ENCODE measurements at regions not wholly inside any gene's neighbourhood (a gene's known extent, or its start where the extent isn't known, plus 50 kb on each side); places are given as distances from the start of the nearest gene placed in this dataset.

- no peak overlapping the region for H3K4me3 ChIP-seq (ENCODE audit: low read length)
- no peaks in the 10 kb centered on the region for H3K36me3 ChIP-seq (ENCODE audit: control insufficient read depth, insufficient read depth, low read length)
- no peaks in the 10 kb centered on the region for H3K27me3 ChIP-seq (ENCODE audit: control insufficient read depth, insufficient read depth, low read length, poor library complexity, severe bottlenecking)
- no peak overlapping the region for H3K27ac Mint-ChIP-seq
- H3K9me3 Mint-ChIP-seq: no peaks in the 10 kb centered on the region
- H3K36me3 Mint-ChIP-seq (ENCODE audit: low read depth): no peaks in the 10 kb centered on the region
- 83 to 92% methylated on average over 1 of the region's 1 CpG for WGBS, 2 experiments (ENCODE audit: insufficient coverage in 1 of 2, insufficient read length in 1 of 2)
- no peak overlapping the region for H3K27ac ChIP-seq (ENCODE audit: low read depth, low read length)
- TF ChIP-seq CTCF (conservative IDR thresholded peaks at IDR 0.05): no peak
- no peak overlapping the region for H3K9ac ChIP-seq (ENCODE audit: extremely low read depth, low read length, poor library complexity, severe bottlenecking)
- H3K9me3 ChIP-seq (ENCODE audit: control insufficient read depth, low read length): no peaks in the 10 kb centered on the region
- H3K27me3 Mint-ChIP-seq (ENCODE audit: insufficient read depth): no peaks in the 10 kb centered on the region
- H3K4me1 Mint-ChIP-seq: no peaks in the 10 kb centered on the region
- no peaks in the 10 kb centered on the region for H3K4me1 ChIP-seq (ENCODE audit: control insufficient read depth, insufficient read depth, low read length)
- no peak overlapping the region for H3K4me3 Mint-ChIP-seq
- no peak for DNase-seq
These were observed 310.6 kb upstream of the PIK3C3 start for GRCh38 chr18:41644466-41644865.

GRCh38 chr18:41643427-41643826, 311.6 kb upstream of the PIK3C3 start:
- Histone ChIP-seq H3K27ac (ENCODE audit: low read depth, low read length) (no peak overlapping the region), H3K4me3 (ENCODE audit: low read length) (no peak overlapping the region), H3K9me3 (ENCODE audit: control insufficient read depth, low read length) (no peaks in the 10 kb centered on the region), H3K36me3 (ENCODE audit: control insufficient read depth, insufficient read depth, low read length) (no peaks in the 10 kb centered on the region), H3K27me3 (ENCODE audit: control insufficient read depth, insufficient read depth, low read length, poor library complexity, severe bottlenecking) (no peaks in the 10 kb centered on the region), H3K9ac (ENCODE audit: extremely low read depth, low read length, poor library complexity, severe bottlenecking) (no peak overlapping the region), H3K4me1 (ENCODE audit: control insufficient read depth, insufficient read depth, low read length) (no peaks in the 10 kb centered on the region)
- Mint-ChIP-seq H3K9me3 (no peaks in the 10 kb centered on the region), H3K27me3 (ENCODE audit: insufficient read depth) (no peaks in the 10 kb centered on the region), H3K36me3 (ENCODE audit: low read depth) (no peaks in the 10 kb centered on the region), H3K4me3 (no peak overlapping the region), H3K27ac (no peak overlapping the region), H3K4me1 (no peaks in the 10 kb centered on the region)
- 86 to 97% methylated on average over 2 to 3 of the region's 3 CpGs for WGBS, 2 experiments (ENCODE audit: insufficient coverage in 1 of 2, insufficient read length in 1 of 2)
- TF ChIP-seq CTCF (conservative IDR thresholded peaks at IDR 0.05): no peak
- no peak for DNase-seq

- H3K4me1 Mint-ChIP-seq: no peaks in the 10 kb centered on the region
- Histone ChIP-seq H3K27me3 (ENCODE audit: control insufficient read depth, insufficient read depth, low read length, poor library complexity, severe bottlenecking) (no peaks in the 10 kb centered on the region), H3K36me3 (ENCODE audit: control insufficient read depth, insufficient read depth, low read length) (no peaks in the 10 kb centered on the region), H3K4me3 (ENCODE audit: low read length) (no peak overlapping the region), H3K27ac (ENCODE audit: low read depth, low read length) (no peak overlapping the region), H3K9ac (ENCODE audit: extremely low read depth, low read length, poor library complexity, severe bottlenecking) (no peak overlapping the region), H3K4me1 (ENCODE audit: control insufficient read depth, insufficient read depth, low read length) (no peaks in the 10 kb centered on the region), H3K9me3 (ENCODE audit: control insufficient read depth, low read length) (no peaks in the 10 kb centered on the region)
- no peak overlapping the region for H3K4me3 Mint-ChIP-seq
- DNase-seq: no peak
- no peak overlapping the region for H3K27ac Mint-ChIP-seq
- no peak for TF ChIP-seq CTCF (conservative IDR thresholded peaks at IDR 0.05)
- H3K27me3 Mint-ChIP-seq (ENCODE audit: insufficient read depth): no peaks in the 10 kb centered on the region
- H3K9me3 Mint-ChIP-seq: no peaks in the 10 kb centered on the region
- H3K36me3 Mint-ChIP-seq (ENCODE audit: low read depth): no peaks in the 10 kb centered on the region
- WGBS, 2 experiments (ENCODE audit: insufficient coverage in 1 of 2, insufficient read length in 1 of 2): 79 to 94% methylated on average over 2 of the region's 2 CpGs
These were observed 312.3 kb upstream of the PIK3C3 start for GRCh38 chr18:41642756-41643155.

Measured in endodermal cell (in vitro differentiated cells).